SU-DHL-6 (cell line): ENCODE measurements at regions not wholly inside any gene's neighbourhood (a gene's known extent, or its start where the extent isn't known, plus 50 kb on each side); places are given as distances from the start of the nearest gene placed in this dataset.

Experiments
- H2AFZ ChIP-seq: fragments of 200-600 bp; sonication (generic); 2 replicates; pipeline ENCODE4 v1.6.1; 2014; ENCODE audit warnings: low read depth, mild to moderate bottlenecking, moderate library complexity, mixed read lengths, antibody characterized with exemption, low read length; ENCODE audit not compliant: severe bottlenecking
- H3F3A ChIP-seq: fragments of 200-600 bp; shearing (Covaris generic); 2 replicates; pipeline ENCODE4 v1.6.0; 2016; ENCODE audit warnings: antibody characterized with exemption, mild to moderate bottlenecking; ENCODE audit not compliant: insufficient read depth
- H3K27ac ChIP-seq: fragments of 200-600 bp; sonication (generic); 2 replicates; pipeline ENCODE4 v1.5.1; 2016; ENCODE audit warnings: low read depth, mild to moderate bottlenecking, low read length, moderate library complexity, mixed read lengths
- H3K27me3 ChIP-seq: fragments of 200-600 bp; sonication (generic), shearing (Covaris generic); 2 replicates; pipeline ENCODE4 v1.6.0; 2014; ENCODE audit warnings: mild to moderate bottlenecking, low read length
- H3K36me3 ChIP-seq: fragments of 200-600 bp; sonication (generic); 2 replicates; pipeline ENCODE4 v1.6.1; 2014; ENCODE audit warnings: mild to moderate bottlenecking, low read length, mixed read lengths
- H3K4me2 ChIP-seq: fragments of 300-600, 200-600 bp; shearing (Covaris generic), sonication (generic); 2 replicates; pipeline ENCODE4 v1.6.0; 2014; ENCODE audit warnings: low read length, low read depth, mild to moderate bottlenecking; ENCODE audit not compliant: poor library complexity, severe bottlenecking
- H3K4me3 ChIP-seq: fragments of 200-600 bp; sonication (generic); 2 replicates; pipeline ENCODE4 v1.5.1; 2014; ENCODE audit warnings: antibody characterized with exemption, low read length, mild to moderate bottlenecking, mixed read lengths; ENCODE audit not compliant: insufficient read depth, poor library complexity, severe bottlenecking
- H3K79me2 ChIP-seq: fragments of 200-600 bp; sonication (generic); 2 replicates; pipeline ENCODE4 v1.6.1; 2014; ENCODE audit warnings: mild to moderate bottlenecking, low read length, moderate library complexity; ENCODE audit not compliant: insufficient read depth
- H3K9ac ChIP-seq: fragments of 200-600 bp; sonication (generic); 2 replicates; pipeline ENCODE4 v1.7.0; 2014; ENCODE audit warnings: mild to moderate bottlenecking, low read length
- H3K9me2 ChIP-seq: fragments of 200-600 bp; sonication (generic); replicated peaks from 2 replicates; pipeline ENCODE4 v1.6.1; 2014; ENCODE audit warnings: low read length; ENCODE audit not compliant: insufficient read depth
- H3K9me3 ChIP-seq: fragments of 200-600 bp; sonication (generic); 2 replicates; pipeline ENCODE4 v1.6.1; 2014; ENCODE audit warnings: low read length, mixed read lengths; ENCODE audit not compliant: insufficient read depth
- H4K20me1 ChIP-seq: fragments of 200-600 bp; sonication (generic); 2 replicates; pipeline ENCODE4 v1.6.1; 2014; ENCODE audit warnings: low read depth, mild to moderate bottlenecking, antibody characterized with exemption, low read length, moderate library complexity, mixed read lengths
- CTCF ChIP-seq: fragments of 200-600 bp; sonication (generic); IDR thresholded peaks from one replicate; pipeline ENCODE4 v1.5.1; 2017; ENCODE audit warnings: antibody characterized with exemption, mild to moderate bottlenecking, low read length, moderate library complexity; ENCODE audit not compliant: insufficient read depth, poor library complexity, severe bottlenecking
- EZH2phosphoT487 ChIP-seq: fragments of 200-600 bp; sonication (generic), shearing (Covaris generic); conservative IDR thresholded peaks from 2 replicates; pipeline ENCODE4 v1.6.1; 2018; ENCODE audit warnings: mild to moderate bottlenecking, antibody characterized with exemption, low read length, moderate library complexity, mixed read lengths

GRCh38 chr3:104145164-104145563 is 1221.5 kb upstream of the ALCAM start:
- Histone ChIP-seq H2AFZ (peak overlapping the region; percentile 11), H3K79me2 (no peaks in the 10 kb centered on the region), H3K36me3 (no peaks in the 10 kb centered on the region; the same call in 1 of the 2 replicates), H3F3A (no peaks in the 10 kb centered on the region; the same call in 1 of the 2 replicates), H4K20me1 (no peaks in the 10 kb centered on the region), H3K9me2 (no peaks in the 10 kb centered on the region), H3K9me3 (no peaks in the 10 kb centered on the region), H3K9ac (no peak overlapping the region), H3K4me3 (no peak overlapping the region), H3K4me2 (no peak overlapping the region), H3K27me3 (no peaks in the 10 kb centered on the region), H3K27ac (no peak overlapping the region)
- TF ChIP-seq EZH2phosphoT487 (no peak), CTCF (no peak)

GRCh38 chr3:104149154-104149553 is 1217.6 kb upstream of the ALCAM start:
- H3K9me2 ChIP-seq = no peaks in the 10 kb centered on the region
- H3K4me2 ChIP-seq = no peak overlapping the region
- no peaks in the 10 kb centered on the region; the same call in 1 of the 2 replicates for H3F3A ChIP-seq
- no peak for TF ChIP-seq CTCF
- no peak for TF ChIP-seq EZH2phosphoT487
- H2AFZ ChIP-seq = no peak overlapping the region
- H3K27ac ChIP-seq = no peak overlapping the region
- no peaks in the 10 kb centered on the region for H4K20me1 ChIP-seq
- no peak overlapping the region for H3K9ac ChIP-seq
- H3K4me3 ChIP-seq = no peak overlapping the region
- no peaks in the 10 kb centered on the region for H3K9me3 ChIP-seq
- H3K27me3 ChIP-seq = no peaks in the 10 kb centered on the region
- no peaks in the 10 kb centered on the region for H3K36me3 ChIP-seq
- H3K79me2 ChIP-seq = no peaks in the 10 kb centered on the region

- Histone ChIP-seq H3K9me3 (no peaks in the 10 kb centered on the region), H3K36me3 (no peaks in the 10 kb centered on the region), H3K4me3 (no peak overlapping the region), H3K4me2 (no peak overlapping the region), H3K27ac (no peak overlapping the region), H4K20me1 (no peaks in the 10 kb centered on the region), H3K79me2 (no peaks in the 10 kb centered on the region), H3K27me3 (no peaks in the 10 kb centered on the region), H3K9me2 (no peaks in the 10 kb centered on the region), H3F3A (no peaks in the 10 kb centered on the region), H2AFZ (no peak overlapping the region), H3K9ac (no peak overlapping the region)
- TF ChIP-seq EZH2phosphoT487 (no peak), CTCF (no peak)
These were observed 1216.0 kb upstream of the ALCAM start for GRCh38 chr3:104150724-104151123.

GRCh38 chr3:104154896-104155295 is 1211.8 kb upstream of the ALCAM start:
- no peaks in the 10 kb centered on the region for H3K79me2 ChIP-seq
- no peaks in the 10 kb centered on the region for H3F3A ChIP-seq
- H3K27ac ChIP-seq = no peak overlapping the region
- no peaks in the 10 kb centered on the region for H3K36me3 ChIP-seq
- TF ChIP-seq CTCF = no peak
- no peak for TF ChIP-seq EZH2phosphoT487
- H3K4me2 ChIP-seq = no peak overlapping the region
- no peak overlapping the region for H3K9ac ChIP-seq
- no peaks in the 10 kb centered on the region for H3K9me2 ChIP-seq
- H3K27me3 ChIP-seq = no peaks in the 10 kb centered on the region
- H2AFZ ChIP-seq = no peak overlapping the region
- no peaks in the 10 kb centered on the region for H3K9me3 ChIP-seq
- no peak overlapping the region for H3K4me3 ChIP-seq
- H4K20me1 ChIP-seq = no peaks in the 10 kb centered on the region
